Prostate gland (tissue), 2 donors: ENCODE measurements at regions not wholly inside any gene's neighbourhood (a gene's known extent, or its start where the extent isn't known, plus 50 kb on each side); places are given as distances from the start of the nearest gene placed in this dataset.

ENCODE experiments used
- CTCF ChIP-seq, 4 experiments: fragments of 200-600 bp in 2 of 4; fragments of 450-650 bp in 2 of 4; sonication (generic) in 2 of 4; IDR thresholded peaks; 1 replicate in 3 of 4; 2 replicates in 1 of 4; pipeline ENCODE4 v1.5.1; 2016 to 2019; ENCODE audit warnings: antibody characterized with exemption in 4 of 4, mild to moderate bottlenecking in 2 of 4, moderate library complexity in 2 of 4
- POLR2AphosphoS5 ChIP-seq: sonication (generic); formaldehyde crosslinking; IDR thresholded peaks from one replicate; pipeline ENCODE4 v1.6.1; 2017; ENCODE audit warnings: antibody characterized with exemption

- TF ChIP-seq CTCF (IDR thresholded peaks at IDR 0.05), result no peak
- TF ChIP-seq POLR2AphosphoS5, result no peak
These were observed 435.5 kb upstream of the MMADHC start for GRCh38 chr2:150023044-150023443.
